Suprapubic skin (tissue), 3 donors: ENCODE measurements at regions not wholly inside any gene's neighbourhood (a gene's known extent, or its start where the extent isn't known, plus 50 kb on each side); places are given as distances from the start of the nearest gene placed in this dataset.

Experiments used
- EP300 ChIP-seq: sonication (generic); formaldehyde crosslinking; IDR thresholded peaks from one replicate; pipeline ENCODE4 v1.6.1; 2017; ENCODE audit warnings: antibody characterized with exemption
- TF ChIP-seq, protein P1 (sequence below), 2 donors: fragments of 200-600 bp in 1 of 2; fragments of 450-650 bp in 1 of 2; sonication (generic) in 1 of 2; IDR thresholded peaks; one replicate each; pipeline ENCODE4 v1.5.1; 2016 to 2019; ENCODE audit warnings: antibody characterized with exemption in 2 of 2, mild to moderate bottlenecking in 1 of 2, moderate library complexity in 1 of 2

DNA sequence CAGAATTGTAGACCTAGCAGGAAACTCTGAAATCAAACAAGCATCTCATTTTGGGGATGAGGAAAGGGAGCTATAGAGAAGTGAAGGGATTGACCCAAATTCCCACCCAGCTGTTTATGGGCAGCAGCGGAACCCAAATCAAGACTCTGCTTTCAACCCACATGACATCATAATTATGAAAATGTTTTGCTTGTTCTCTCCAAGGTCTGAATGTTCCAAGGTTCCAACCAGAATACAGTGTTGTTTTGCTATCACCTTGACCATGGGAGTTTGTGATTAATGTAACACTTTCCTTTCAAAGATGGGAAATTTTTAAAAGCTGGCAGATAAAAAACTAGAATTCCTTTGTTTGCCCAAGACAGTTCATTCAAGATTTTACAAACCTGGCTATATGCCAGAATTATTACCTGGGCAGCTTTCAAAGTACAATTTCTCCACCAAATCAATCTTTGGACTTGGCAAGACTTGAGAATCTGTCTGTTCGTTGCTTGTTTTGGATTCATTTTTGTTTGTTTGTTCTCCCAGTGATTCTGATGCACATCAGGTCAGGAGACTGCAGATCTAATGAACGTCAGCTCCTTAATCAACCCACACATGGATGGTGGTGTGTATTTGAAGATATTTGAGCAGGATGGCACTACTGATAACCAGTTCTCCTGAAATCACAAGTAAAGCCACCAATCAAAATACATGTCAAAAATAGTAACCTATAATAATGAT is 322.7 kb downstream of the FOXO1 start:
- no peak for TF ChIP-seq EP300
- TF ChIP-seq, protein P1, sequence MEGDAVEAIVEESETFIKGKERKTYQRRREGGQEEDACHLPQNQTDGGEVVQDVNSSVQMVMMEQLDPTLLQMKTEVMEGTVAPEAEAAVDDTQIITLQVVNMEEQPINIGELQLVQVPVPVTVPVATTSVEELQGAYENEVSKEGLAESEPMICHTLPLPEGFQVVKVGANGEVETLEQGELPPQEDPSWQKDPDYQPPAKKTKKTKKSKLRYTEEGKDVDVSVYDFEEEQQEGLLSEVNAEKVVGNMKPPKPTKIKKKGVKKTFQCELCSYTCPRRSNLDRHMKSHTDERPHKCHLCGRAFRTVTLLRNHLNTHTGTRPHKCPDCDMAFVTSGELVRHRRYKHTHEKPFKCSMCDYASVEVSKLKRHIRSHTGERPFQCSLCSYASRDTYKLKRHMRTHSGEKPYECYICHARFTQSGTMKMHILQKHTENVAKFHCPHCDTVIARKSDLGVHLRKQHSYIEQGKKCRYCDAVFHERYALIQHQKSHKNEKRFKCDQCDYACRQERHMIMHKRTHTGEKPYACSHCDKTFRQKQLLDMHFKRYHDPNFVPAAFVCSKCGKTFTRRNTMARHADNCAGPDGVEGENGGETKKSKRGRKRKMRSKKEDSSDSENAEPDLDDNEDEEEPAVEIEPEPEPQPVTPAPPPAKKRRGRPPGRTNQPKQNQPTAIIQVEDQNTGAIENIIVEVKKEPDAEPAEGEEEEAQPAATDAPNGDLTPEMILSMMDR (IDR thresholded peaks at IDR 0.05) = no peak
